ENCODE measurements at regions not wholly inside any gene's neighbourhood (a gene's known extent, or its start where the extent isn't known, plus 50 kb on each side); places are given as distances from the start of the nearest gene placed in this dataset.

- no peak overlapping the region for H3K27ac Mint-ChIP-seq (ENCODE audit: unreplicated experiment)
Measured at GRCh38 chr12:28958553-28959195, 190.4 kb upstream of the FAR2 start.

GRCh38 chr12:28961948-28962384 lies 187.1 kb upstream of the FAR2 start:
- Mint-ChIP-seq H3K27me3 (ENCODE audit: unreplicated experiment) (no peaks in the 10 kb centered on the region), H3K27ac (ENCODE audit: unreplicated experiment) (no peak overlapping the region), H3K9me3 (ENCODE audit: unreplicated experiment) (peaks cover 7% of the 10 kb centered on the region), H3K36me3 (ENCODE audit: unreplicated experiment) (no peaks in the 10 kb centered on the region), H3K4me3 (ENCODE audit: unreplicated experiment) (no peak overlapping the region), H3K4me1 (ENCODE audit: unreplicated experiment) (peaks cover 24% of the 10 kb centered on the region)
- no peak for DNase-seq (ENCODE audit: extremely low spot score, unreplicated experiment)
- TF ChIP-seq, protein P1, sequence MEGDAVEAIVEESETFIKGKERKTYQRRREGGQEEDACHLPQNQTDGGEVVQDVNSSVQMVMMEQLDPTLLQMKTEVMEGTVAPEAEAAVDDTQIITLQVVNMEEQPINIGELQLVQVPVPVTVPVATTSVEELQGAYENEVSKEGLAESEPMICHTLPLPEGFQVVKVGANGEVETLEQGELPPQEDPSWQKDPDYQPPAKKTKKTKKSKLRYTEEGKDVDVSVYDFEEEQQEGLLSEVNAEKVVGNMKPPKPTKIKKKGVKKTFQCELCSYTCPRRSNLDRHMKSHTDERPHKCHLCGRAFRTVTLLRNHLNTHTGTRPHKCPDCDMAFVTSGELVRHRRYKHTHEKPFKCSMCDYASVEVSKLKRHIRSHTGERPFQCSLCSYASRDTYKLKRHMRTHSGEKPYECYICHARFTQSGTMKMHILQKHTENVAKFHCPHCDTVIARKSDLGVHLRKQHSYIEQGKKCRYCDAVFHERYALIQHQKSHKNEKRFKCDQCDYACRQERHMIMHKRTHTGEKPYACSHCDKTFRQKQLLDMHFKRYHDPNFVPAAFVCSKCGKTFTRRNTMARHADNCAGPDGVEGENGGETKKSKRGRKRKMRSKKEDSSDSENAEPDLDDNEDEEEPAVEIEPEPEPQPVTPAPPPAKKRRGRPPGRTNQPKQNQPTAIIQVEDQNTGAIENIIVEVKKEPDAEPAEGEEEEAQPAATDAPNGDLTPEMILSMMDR (IDR thresholded peaks at IDR 0.05) = no peak

More at GRCh38 chr12:28958553-28959195, 190.4 kb upstream of the FAR2 start:
- Mint-ChIP-seq H3K27me3 (ENCODE audit: unreplicated experiment) (no peaks in the 10 kb centered on the region), H3K9me3 (ENCODE audit: unreplicated experiment) (peaks cover 7% of the 10 kb centered on the region), H3K4me3 (ENCODE audit: unreplicated experiment) (no peak overlapping the region), H3K36me3 (ENCODE audit: unreplicated experiment) (no peaks in the 10 kb centered on the region), H3K4me1 (ENCODE audit: unreplicated experiment) (peaks cover 10% of the 10 kb centered on the region)
- DNase-seq (ENCODE audit: extremely low spot score, unreplicated experiment) = no peak
- TF ChIP-seq, protein P1 (IDR thresholded peaks at IDR 0.05) = no peak

DNA sequence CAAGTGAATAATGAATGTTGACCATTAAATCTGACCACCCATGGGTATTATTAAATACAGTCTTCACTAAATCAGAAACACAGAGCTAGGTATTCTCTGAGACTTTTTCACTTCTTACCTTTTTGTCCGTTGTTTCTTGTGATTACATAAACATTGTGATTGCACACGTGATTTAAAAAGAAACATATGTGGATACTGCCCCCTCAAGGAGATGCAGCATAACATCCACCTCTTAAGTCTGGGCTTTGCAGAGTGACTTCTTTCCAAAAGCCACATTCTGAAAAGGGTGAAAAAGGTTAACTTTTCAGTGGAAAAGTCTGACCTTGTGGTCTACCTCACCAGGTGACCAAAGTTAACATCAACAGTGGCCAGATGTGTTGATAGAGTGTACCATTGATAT lies 185.5 kb upstream of the FAR2 start:
- H3K9me3 Mint-ChIP-seq (ENCODE audit: unreplicated experiment) = peaks cover 7% of the 10 kb centered on the region
- DNase-seq (ENCODE audit: extremely low spot score, unreplicated experiment) = no peak

GRCh38 chr12:28966046-28966780 lies 182.9 kb upstream of the FAR2 start:
- Mint-ChIP-seq H3K4me3 (ENCODE audit: unreplicated experiment) (no peak overlapping the region), H3K27ac (ENCODE audit: unreplicated experiment) (peak overlapping the region; percentile 53), H3K27me3 (ENCODE audit: unreplicated experiment) (no peaks in the 10 kb centered on the region), H3K9me3 (ENCODE audit: unreplicated experiment) (no peaks in the 10 kb centered on the region), H3K4me1 (ENCODE audit: unreplicated experiment) (peaks cover 21% of the 10 kb centered on the region), H3K36me3 (ENCODE audit: unreplicated experiment) (no peaks in the 10 kb centered on the region)
- TF ChIP-seq, protein P1 (IDR thresholded peaks at IDR 0.05) = no peak
- no peak for DNase-seq (ENCODE audit: extremely low spot score, unreplicated experiment)

More for the DNA sequence above, 185.5 kb upstream of the FAR2 start:
- Mint-ChIP-seq H3K4me1 (ENCODE audit: unreplicated experiment) (peaks cover 24% of the 10 kb centered on the region), H3K27ac (ENCODE audit: unreplicated experiment) (no peak overlapping the region), H3K27me3 (ENCODE audit: unreplicated experiment) (no peaks in the 10 kb centered on the region), H3K36me3 (ENCODE audit: unreplicated experiment) (no peaks in the 10 kb centered on the region), H3K4me3 (ENCODE audit: unreplicated experiment) (no peak overlapping the region)
- TF ChIP-seq, protein P1 (IDR thresholded peaks at IDR 0.05) = peak; percentile 47

DNA sequence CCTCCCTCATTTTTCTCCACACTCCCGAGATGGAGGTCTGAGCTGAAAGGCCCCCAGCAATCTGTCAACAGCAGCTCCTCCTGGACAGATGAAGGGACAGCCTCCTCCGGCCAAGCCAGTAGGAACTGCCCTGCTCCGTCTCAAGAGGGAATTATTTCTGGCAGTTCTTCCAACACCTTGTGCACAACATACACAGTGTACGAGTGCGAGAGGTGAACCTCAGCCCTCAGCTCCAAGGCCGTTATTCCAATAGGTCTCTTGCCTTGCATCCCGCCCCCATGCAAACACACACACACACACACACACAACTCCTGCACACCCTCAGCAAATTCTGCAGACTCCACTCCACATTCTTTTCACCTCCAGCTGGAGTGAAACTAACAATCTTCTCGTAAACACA lies 181.7 kb upstream of the FAR2 start:
- Mint-ChIP-seq H3K9me3 (ENCODE audit: unreplicated experiment) (no peaks in the 10 kb centered on the region), H3K27ac (ENCODE audit: unreplicated experiment) (no peak overlapping the region), H3K4me1 (ENCODE audit: unreplicated experiment) (peaks cover 14% of the 10 kb centered on the region), H3K36me3 (ENCODE audit: unreplicated experiment) (no peaks in the 10 kb centered on the region), H3K4me3 (ENCODE audit: unreplicated experiment) (no peak overlapping the region), H3K27me3 (ENCODE audit: unreplicated experiment) (no peaks in the 10 kb centered on the region)
- TF ChIP-seq, protein P1 (IDR thresholded peaks at IDR 0.05) = no peak
- no peak for DNase-seq (ENCODE audit: extremely low spot score, unreplicated experiment)

Data from osteocyte (in vitro differentiated cells).